ENCODE measurements at regions not wholly inside any gene's neighbourhood (a gene's known extent, or its start where the extent isn't known, plus 50 kb on each side); places are given as distances from the start of the nearest gene placed in this dataset.
A peak's percentile ranks its signal among the peaks of the same experiment; 100 is the strongest.

DNA sequence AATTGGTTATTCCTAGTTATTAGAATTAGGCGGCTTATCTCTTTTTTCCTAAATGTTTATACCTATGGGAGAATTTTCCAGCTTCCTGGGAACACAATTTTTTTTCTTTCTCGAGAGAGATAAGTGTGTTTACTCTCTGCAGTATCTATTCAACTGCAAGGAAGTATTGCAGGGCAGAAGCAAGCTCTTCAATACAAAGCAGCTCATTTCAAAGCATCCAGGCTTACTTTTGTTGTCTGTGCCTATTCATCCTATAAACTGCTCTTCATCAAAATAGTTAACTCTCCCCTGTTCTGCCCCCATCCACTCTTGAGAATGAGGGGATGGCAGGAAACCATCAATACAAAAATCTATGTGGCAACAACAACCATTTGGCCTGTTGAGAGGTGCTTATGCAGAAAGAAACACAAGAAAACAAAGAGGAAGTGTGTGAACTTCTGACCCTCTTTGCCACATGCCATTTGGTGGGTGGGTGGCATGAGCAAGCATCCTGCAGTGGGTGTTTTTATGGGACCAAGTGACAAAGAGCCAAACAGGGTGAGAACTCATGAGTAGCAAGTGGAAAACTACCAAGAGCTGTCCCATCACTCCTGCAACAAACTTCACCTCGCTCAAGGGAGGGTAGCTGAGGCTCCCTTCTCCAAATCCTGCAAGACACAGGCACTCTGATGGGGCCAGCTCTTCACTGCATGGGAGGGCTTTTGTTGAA lies 50.6 kb upstream of the MRPS6 start:
- DNase-seq = peak in 2 of 3 donors; percentile 11 to 32

DNA sequence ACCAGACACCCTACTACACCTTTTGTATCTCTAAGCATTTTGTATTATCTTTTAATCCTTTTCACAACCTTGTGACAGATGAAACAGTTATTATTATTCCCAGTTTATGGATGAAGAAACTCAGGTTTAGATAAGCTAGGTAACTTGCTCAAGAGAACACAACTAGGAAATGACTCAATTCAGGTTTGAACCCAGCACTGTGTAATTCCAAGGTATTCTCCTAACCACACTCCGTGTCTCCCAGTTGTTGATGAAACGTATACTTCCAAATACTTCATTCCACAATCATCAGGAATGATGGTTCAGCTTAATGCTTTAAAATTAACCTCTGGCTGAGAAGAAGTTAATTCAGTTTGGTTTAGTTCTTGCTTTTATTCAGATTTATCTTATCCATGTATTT lies 51.7 kb upstream of the MRPS6 start:
- DNase-seq = no peak

- no peak for DNase-seq
These were observed 52.3 kb upstream of the MRPS6 start for GRCh38 chr21:34020983-34021553.

- DNase-seq = peak in 1 of 3 donors; percentile 17
These were observed 53.2 kb upstream of the MRPS6 start for GRCh38 chr21:34020005-34020847.

DNA sequence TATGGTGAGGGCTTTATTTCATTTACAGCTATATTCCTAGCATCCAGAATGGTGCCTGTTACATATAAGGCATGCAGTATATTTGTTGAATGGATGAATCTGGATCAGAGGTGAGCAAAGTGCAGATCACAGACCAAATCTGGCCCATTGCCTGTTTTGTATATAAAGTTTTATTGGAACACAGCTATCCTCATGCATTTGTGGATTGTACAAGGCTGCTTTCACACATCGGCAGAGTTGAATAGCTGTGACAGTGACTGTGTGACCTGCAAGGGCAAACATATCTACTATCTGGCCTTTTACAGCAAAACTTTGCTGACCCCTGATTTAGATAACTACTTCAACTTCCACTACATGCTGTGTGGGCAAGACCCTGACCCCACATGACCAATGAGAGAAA lies 54.0 kb upstream of the MRPS6 start:
- DNase-seq = no peak

GRCh38 chr21:34018910-34019309 lies 54.5 kb upstream of the MRPS6 start:
- no peak for DNase-seq

GRCh38 chr21:34018185-34018584 lies 55.2 kb upstream of the MRPS6 start:
- DNase-seq = no peak

DNA sequence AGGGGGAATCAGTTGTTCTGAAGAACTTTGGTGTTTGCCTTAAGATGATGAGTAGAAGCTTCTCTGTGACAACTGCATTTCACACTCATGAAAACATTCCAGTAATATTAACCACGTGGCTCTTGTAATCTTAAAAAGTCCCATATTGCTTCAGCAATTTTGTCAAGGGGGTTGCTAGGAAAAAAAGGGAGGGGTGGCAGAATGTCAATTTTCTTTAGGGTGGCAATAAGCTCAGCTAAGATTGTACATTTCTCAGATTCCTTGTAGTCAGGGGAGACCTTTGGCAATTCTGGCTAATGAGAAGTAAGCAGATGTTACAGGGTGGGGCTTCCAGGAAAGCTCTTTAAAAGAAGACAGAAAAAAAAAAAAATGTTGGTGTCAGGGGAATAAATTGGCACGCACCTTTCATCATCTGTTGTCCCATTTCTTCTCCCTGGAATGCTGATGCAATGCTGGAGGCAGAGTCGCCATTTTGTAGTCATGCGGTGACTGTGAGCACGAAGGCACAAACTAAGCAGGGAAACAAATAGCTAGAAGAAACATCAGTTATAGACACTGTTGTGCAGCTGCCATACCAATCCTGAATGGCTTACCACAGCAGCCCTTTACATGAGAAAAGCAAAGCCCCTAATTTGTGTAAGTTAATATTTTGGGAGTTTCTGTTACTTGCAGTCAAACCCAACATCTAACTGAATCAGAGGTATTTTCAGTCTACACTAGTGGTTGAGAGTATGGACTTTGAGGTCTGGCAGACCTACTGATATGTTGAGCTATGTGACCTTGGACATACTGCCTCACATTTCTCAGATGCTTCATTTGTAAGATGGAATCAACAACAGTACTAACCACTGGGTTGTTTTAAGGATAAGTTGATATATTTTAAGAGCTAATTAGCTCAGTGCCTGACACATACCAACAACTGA lies 56.1 kb upstream of the MRPS6 start:
- no peak for DNase-seq

DNA sequence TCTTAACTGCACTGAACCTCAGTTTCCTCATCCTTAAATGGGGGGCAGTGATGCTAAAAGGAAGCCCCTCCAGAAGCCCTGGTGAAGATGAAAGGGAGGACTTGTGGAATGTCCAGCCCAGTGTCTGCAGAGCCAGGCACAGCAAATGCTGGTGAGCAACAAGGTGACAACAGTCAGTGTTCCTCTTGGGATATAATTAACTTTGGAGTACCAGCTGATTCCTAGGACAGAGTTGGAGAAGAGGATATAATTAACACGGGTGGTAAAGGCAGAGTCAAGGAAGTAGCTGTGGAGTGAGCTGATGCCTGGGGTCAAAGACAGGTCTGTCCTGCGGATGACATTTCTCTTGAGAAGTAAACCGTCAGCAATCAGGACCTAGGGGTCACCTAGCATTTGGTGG lies 60.7 kb upstream of the MRPS6 start:
- no peak for DNase-seq

- no peak for DNase-seq
These were observed 61.7 kb upstream of the MRPS6 start for GRCh38 chr21:34011660-34012059.

- DNase-seq = no peak
These were observed 64.2 kb upstream of the MRPS6 start for GRCh38 chr21:34009193-34009592.

- DNase-seq = no peak
These were observed 64.8 kb upstream of the MRPS6 start for GRCh38 chr21:34008618-34009017.

- no peak for DNase-seq
These were observed 66.7 kb upstream of the MRPS6 start for GRCh38 chr21:34006611-34007168.

GRCh38 chr21:34004974-34005373 lies 68.4 kb upstream of the MRPS6 start:
- no peak for DNase-seq

- DNase-seq = peak in 1 of 3 donors; percentile 17
These were observed 69.1 kb upstream of the MRPS6 start for GRCh38 chr21:34004013-34004938.

DNA sequence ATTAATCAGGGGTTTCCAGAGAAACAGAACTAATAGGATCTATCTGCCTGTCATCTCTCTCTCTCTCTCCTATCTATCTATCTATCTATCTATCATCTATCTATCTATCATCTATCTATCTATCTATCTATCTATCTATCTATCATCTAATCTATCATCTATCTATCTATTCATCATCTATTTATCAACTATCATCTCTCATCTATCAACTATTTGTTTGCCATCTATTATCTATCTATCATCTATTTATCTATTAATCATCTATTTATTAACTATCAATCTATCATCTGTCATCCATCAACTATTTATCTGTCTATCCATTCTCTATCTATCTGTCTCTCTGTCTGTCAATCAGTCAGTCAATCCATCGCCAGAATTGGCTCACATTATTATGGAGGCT lies 70.0 kb upstream of the MRPS6 start:
- DNase-seq = no peak

DNA sequence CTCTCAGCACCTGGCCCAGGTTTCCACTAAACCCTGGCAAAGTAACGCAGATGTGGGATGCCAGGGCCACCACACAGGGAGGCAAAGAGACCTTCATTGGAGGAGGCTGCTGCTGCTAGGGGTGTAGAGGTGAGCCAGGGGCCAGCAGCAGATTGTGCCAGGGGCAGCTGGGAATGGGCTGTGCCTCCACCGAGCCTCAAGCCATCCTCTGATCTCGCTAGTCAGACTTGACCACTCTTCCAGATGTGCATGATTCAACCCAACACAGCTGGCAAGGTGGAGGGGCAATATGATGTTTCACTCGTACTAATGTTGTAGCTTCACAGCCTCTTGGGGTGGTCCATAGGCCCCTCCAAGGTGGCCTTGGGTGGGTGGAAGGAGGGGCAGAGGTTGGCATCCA lies 73.0 kb upstream of the MRPS6 start:
- no peak for DNase-seq

GRCh38 chr21:33998809-33999208 lies 74.6 kb upstream of the MRPS6 start:
- DNase-seq = no peak

DNA sequence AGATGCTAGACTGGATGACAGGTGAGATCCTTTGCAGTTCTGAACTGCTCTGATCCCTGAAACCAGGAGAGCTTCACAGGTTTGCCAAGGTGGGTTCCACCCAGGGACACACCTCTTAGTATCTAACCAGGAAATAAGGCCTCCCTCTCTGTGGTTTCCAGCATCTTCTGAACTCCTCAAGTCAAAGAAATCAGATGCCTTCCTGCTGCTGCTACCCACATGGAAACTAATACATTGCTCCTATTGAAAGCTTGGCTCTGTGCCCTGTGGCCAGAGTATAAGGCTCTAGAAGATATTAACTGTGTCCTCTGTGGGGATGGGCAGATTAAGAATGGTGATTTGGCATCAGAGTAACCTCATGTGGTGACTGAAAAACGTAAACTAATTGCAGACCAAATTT lies 75.0 kb upstream of the MRPS6 start:
- DNase-seq = no peak

GRCh38 chr21:33997436-33997835 lies 75.9 kb upstream of the MRPS6 start:
- no peak for DNase-seq

Data from muscle of back (tissue), 3 donors.